GM12878 (cell line): ENCODE measurements at regions not wholly inside any gene's neighbourhood (a gene's known extent, or its start where the extent isn't known, plus 50 kb on each side); places are given as distances from the start of the nearest gene placed in this dataset.

Experiments used
- ATAC-seq: fragments of 200-7000 bp; cut with Tn5 transposase; 3 replicates; pipeline ENCODE4 v1.9.1; 2020; ENCODE audit warnings: mild to moderate bottlenecking, moderate library complexity
- BruUV-seq: library from RNA; stranded (reverse); fragments of 400-500 nt; replicated peaks from 2 replicates; lab custom pipeline; 2021; lab: Mats Ljungman, UMichigan
- CTCF ChIA-PET: fragments of 300-600 bp; sonication (Branson Sonifier 250); formaldehyde crosslinking; extraction: SDS; loops from one replicate; lab custom pipeline; 2021; ENCODE audit warnings: inconsistent platforms; lab: Yijun Ruan, JAX
- POLR2A ChIA-PET: fragments of 350-600 bp; formaldehyde crosslinking; extraction: SDS; loops from one replicate; lab custom pipeline; 2021; ENCODE audit warnings: inconsistent platforms; lab: Charles Lee
- RAD21 ChIA-PET: fragments of 300-600 bp; sonication (Branson Sonifier 250); formaldehyde crosslinking; loops from one replicate; lab custom pipeline; 2023; ENCODE audit warnings: antibody characterized with exemption; ENCODE audit not compliant: unreplicated experiment; lab: Charles Lee
- SMC1A ChIA-PET: fragments of 300-600 bp; sonication (Branson Sonifier 250); formaldehyde crosslinking; loops from one replicate; lab custom pipeline; 2023; ENCODE audit not compliant: unreplicated experiment, uncharacterized antibody; lab: Charles Lee
- DNase-seq: peaks from one replicate; pipeline ENCODE4 v3.0.0-alpha.2; 2011; ENCODE audit warnings: low read depth, low spot score
- FAIRE-seq: peaks from 3 replicates; lab custom pipeline; 2011; peaks lifted over from hg19 to GRCh38; lab: Jason Lieb, UNC
- H2AFZ ChIP-seq: 2 replicates; pipeline ENCODE4 v1.6.0; 2011; ENCODE audit warnings: low read depth, low read length, control low read depth; ENCODE audit not compliant: control insufficient read depth
- H3K27ac ChIP-seq: 2 replicates; pipeline ENCODE4 v1.5.1; 2011; ENCODE audit warnings: control low read depth; ENCODE audit not compliant: control insufficient read depth, insufficient read depth
- H3K27me3 ChIP-seq, 2 experiments: replicated peaks in 1 of 2; 2 replicates each; pipeline versions ENCODE4 v1.6.0 to v1.6.1; 2011; ENCODE audit warnings: low read length in 1 of 2; ENCODE audit not compliant: control insufficient read depth in 2 of 2, insufficient read depth in 2 of 2
- H3K36me3 ChIP-seq, 2 experiments: 2 replicates each; pipeline ENCODE4 v1.5.1; 2011; ENCODE audit warnings: low read length in 1 of 2; ENCODE audit not compliant: control insufficient read depth in 2 of 2, insufficient read depth in 2 of 2
- H3K4me1 ChIP-seq: 2 replicates; pipeline ENCODE4 v1.6.1; 2011; ENCODE audit warnings: mild to moderate bottlenecking, low read length, moderate library complexity, mixed read lengths; ENCODE audit not compliant: control insufficient read depth, insufficient read depth
- H3K4me2 ChIP-seq: 2 replicates; pipeline ENCODE4 v1.6.0; 2011; ENCODE audit warnings: control low read depth; ENCODE audit not compliant: control insufficient read depth, insufficient read depth
- H3K4me3 ChIP-seq: fragments of 200-600 bp; sonication (generic); 2 replicates; pipeline ENCODE4 v1.5.1; 2016
- H3K79me2 ChIP-seq: 2 replicates; pipeline ENCODE4 v1.6.0; 2011; ENCODE audit warnings: low read length; ENCODE audit not compliant: control insufficient read depth, insufficient read depth
- H3K9ac ChIP-seq: 2 replicates; pipeline ENCODE4 v1.8.0; 2011; ENCODE audit warnings: low read length, control low read depth, mixed read lengths; ENCODE audit not compliant: control insufficient read depth, insufficient read depth
- H3K9me3 ChIP-seq: replicated peaks from 3 replicates; pipeline ENCODE4 v1.5.1; 2011; ENCODE audit warnings: mild to moderate bottlenecking, low read length; ENCODE audit not compliant: control insufficient read depth, insufficient read depth
- H4K20me1 ChIP-seq: 2 replicates; pipeline ENCODE4 v1.6.0; 2011; ENCODE audit not compliant: control insufficient read depth, insufficient read depth
- BRCA1 ChIP-seq: IDR thresholded peaks from 2 replicates; pipeline ENCODE4 v1.6.1; 2011; ENCODE audit warnings: low read depth, low read length, improper control_type of control experiment
- E2F4 ChIP-seq: IDR thresholded peaks from 2 replicates; pipeline ENCODE4 v1.6.1; 2012; ENCODE audit warnings: low read depth, low read length, improper control_type of control experiment
- EGR1 ChIP-seq, 2 experiments: IDR thresholded peaks; 1 replicate in 1 of 2; 2 replicates in 1 of 2; pipeline ENCODE4 v1.6.1; 2011 to 2012; ENCODE audit warnings: low read depth in 2 of 2, low read length in 2 of 2, borderline replicate concordance in 1 of 2, mild to moderate bottlenecking in 1 of 2, moderate library complexity in 1 of 2
- HDGF ChIP-seq: fragments of 450-650 bp; IDR thresholded peaks from 2 replicates; pipeline ENCODE4 v1.6.1; 2016; ENCODE audit warnings: antibody characterized with exemption
- NFIC ChIP-seq: IDR thresholded peaks from 2 replicates; pipeline ENCODE4 v1.6.1; 2012; ENCODE audit warnings: low read depth, mild to moderate bottlenecking, inconsistent platforms, low read length, moderate library complexity
- NRF1 ChIP-seq: conservative IDR thresholded peaks from 2 replicates; pipeline ENCODE4 v1.6.1; 2011; ENCODE audit warnings: mild to moderate bottlenecking, low read depth, low read length, improper control_type of control experiment
- RBBP5 ChIP-seq: fragments of 200-600 bp; sonication (generic); conservative IDR thresholded peaks from 2 replicates; pipeline ENCODE4 v1.6.1; 2016
- SIX5 ChIP-seq: IDR thresholded peaks from 2 replicates; pipeline ENCODE4 v1.6.1; 2011; ENCODE audit warnings: mild to moderate bottlenecking, low read depth, low read length, moderate library complexity; ENCODE audit not compliant: severe bottlenecking
- ZNF217 ChIP-seq: fragments of 450-650 bp; IDR thresholded peaks from 2 replicates; pipeline ENCODE4 v1.6.1; 2017; ENCODE audit warnings: antibody characterized with exemption, mild to moderate bottlenecking
- WGBS: methylation state at CpG from one replicate; pipeline ENCODE4 v1.1.6; 2016; ENCODE audit warnings: low lambda C conversion rate; ENCODE audit not compliant: insufficient replicate concordance, insufficient coverage; ENCODE audit errors: missing lambda C conversion rate; 5-methylcytosine and 5-hydroxymethylcytosine counted together
- in situ Hi-C: fragments of 300-500 bp; cut with MboI; formaldehyde crosslinking; loops from 9 replicates; pipeline ENCODE4 v1.14.3; 2018; ENCODE audit warnings: mixed read lengths
- intact Hi-C: fragments of 100-400 bp; cut with micrococcal nuclease; formaldehyde crosslinking; loops from one replicate; pipeline ENCODE4 v1.14.2; 2022; ENCODE audit not compliant: unreplicated experiment
- TF ChIP-seq, protein P1 (sequence below): fragments of 450-650 bp; formaldehyde crosslinking; IDR thresholded peaks from 2 replicates; pipeline ENCODE4 v1.5.0; 2022; ENCODE audit warnings: mild to moderate bottlenecking, missing genetic modification characterization

DNA sequence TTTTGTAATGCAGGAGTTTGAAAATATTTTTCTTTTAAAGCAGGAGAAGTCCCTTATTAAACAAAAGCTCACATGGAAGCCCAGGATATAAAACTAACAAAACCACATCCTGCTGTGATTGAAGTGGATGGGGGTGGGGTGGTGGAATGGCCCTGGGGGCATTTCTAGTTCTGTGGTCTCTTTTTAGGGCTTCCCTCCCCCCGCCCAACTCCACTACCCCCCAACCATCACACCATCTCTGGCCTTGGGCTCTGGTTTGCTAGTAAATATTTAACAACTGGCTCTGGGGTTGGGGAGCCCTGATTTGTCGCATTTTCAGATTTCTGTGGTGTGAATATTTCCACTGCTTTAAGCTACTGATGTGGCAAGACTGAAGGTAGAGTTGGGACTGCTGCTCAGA is 279.6 kb upstream of the PLET1 start:
- CTCF ChIA-PET: no interaction called here
- FAIRE-seq: no peak
- no TSS peak for BruUV-seq

More for the DNA sequence above, 279.6 kb upstream of the PLET1 start:
- 21% methylated on average over 2 of the region's 2 CpGs for WGBS
- DNase-seq: no peak
- H3K9me3 ChIP-seq: no peaks in the 10 kb centered on the region
- H3K79me2 ChIP-seq: no peaks in the 10 kb centered on the region
- no peak overlapping the region for H3K4me2 ChIP-seq
- intact Hi-C loops (no loop called here), in situ Hi-C loops (no loop called here)
- H3K4me1 ChIP-seq: no peaks in the 10 kb centered on the region
- no peak overlapping the region for H3K9ac ChIP-seq
- no peaks in the 10 kb centered on the region for H3K36me3 ChIP-seq
- POLR2A ChIA-PET: no interaction called here
- ATAC-seq: no peak
- no peaks in the 10 kb centered on the region for H4K20me1 ChIP-seq
- SMC1A ChIA-PET: no interaction called here
- RAD21 ChIA-PET: no interaction called here
- TF ChIP-seq E2F4 (no peak), RBBP5 (no peak), NRF1 (no peak), NFIC (no peak), HDGF (no peak), SIX5 (no peak), BRCA1 (no peak), ZNF217 (no peak), EGR1 (IDR thresholded peaks at IDR 0.05; ENCODE audit: borderline replicate concordance in 1 of 2, low read depth in 2 of 2, low read length in 2 of 2) (no peak)
- TF ChIP-seq, protein P1, sequence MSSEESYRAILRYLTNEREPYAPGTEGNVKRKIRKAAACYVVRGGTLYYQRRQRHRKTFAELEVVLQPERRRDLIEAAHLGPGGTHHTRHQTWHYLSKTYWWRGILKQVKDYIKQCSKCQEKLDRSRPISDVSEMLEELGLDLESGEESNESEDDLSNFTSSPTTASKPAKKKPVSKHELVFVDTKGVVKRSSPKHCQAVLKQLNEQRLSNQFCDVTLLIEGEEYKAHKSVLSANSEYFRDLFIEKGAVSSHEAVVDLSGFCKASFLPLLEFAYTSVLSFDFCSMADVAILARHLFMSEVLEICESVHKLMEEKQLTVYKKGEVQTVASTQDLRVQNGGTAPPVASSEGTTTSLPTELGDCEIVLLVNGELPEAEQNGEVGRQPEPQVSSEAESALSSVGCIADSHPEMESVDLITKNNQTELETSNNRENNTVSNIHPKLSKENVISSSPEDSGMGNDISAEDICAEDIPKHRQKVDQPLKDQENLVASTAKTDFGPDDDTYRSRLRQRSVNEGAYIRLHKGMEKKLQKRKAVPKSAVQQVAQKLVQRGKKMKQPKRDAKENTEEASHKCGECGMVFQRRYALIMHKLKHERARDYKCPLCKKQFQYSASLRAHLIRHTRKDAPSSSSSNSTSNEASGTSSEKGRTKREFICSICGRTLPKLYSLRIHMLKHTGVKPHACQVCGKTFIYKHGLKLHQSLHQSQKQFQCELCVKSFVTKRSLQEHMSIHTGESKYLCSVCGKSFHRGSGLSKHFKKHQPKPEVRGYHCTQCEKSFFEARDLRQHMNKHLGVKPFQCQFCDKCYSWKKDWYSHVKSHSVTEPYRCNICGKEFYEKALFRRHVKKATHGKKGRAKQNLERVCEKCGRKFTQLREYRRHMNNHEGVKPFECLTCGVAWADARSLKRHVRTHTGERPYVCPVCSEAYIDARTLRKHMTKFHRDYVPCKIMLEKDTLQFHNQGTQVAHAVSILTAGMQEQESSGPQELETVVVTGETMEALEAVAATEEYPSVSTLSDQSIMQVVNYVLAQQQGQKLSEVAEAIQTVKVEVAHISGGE (CRISPR knock-in tag): no peak
- H2AFZ ChIP-seq: no peak overlapping the region
- no peaks in the 10 kb centered on the region; a peak in 1 of 4 replicates for H3K27me3 ChIP-seq
- no peak overlapping the region for H3K4me3 ChIP-seq
- no peak overlapping the region for H3K27ac ChIP-seq
